Stimulated activated CD4-positive, alpha-beta T cell treated with anti-CD3 and anti-CD28 coated beads, TNF-alpha, amount 100 ng/mL, for 1 hour (primary cell): ENCODE measurements at regions not wholly inside any gene's neighbourhood (a gene's known extent, or its start where the extent isn't known, plus 50 kb on each side); places are given as distances from the start of the nearest gene placed in this dataset.

ENCODE experiments used
- DNase-seq, 3 donors: peaks; one replicate each; pipeline ENCODE4 v3.0.0-alpha.2; 2020; ENCODE audit warnings: low read depth in 3 of 3, low spot score in 1 of 3

- no peak for DNase-seq
These were observed 78.2 kb downstream of the FBXO5 start for GRCh38 chr6:152904678-152905077.

DNA sequence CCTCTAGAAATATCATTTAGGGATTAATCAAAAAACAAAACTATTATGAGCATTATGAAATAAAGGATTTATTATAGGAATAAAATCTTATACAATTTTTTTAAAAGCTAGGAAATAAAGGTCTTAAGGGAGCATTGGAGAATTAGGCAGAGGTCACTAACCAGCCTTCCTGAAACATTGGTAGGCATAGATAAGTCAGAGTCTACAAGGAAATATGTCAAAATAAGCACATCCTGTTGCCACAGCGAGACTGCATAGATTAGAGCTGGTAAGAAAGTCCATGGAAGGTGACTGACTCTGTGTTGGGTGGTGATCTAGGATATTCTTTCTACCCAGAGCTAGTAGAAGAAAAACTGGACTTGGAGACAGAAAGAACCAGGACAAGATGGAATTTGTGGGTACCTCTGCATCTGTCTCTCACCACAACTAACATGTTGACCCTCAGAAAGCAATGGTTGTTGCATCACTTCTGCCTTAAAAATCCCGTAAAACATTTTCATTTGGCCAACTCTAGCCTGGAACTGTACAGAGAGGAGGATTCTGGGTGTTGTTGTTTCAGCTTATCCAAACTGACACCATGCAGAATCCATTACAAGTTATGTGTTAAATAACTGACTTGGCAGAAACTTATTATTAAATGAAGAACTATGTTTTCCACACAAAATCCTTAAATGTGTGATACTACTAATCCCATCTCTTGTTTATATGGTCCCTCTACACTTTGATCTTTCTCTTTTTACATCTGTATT is 77.1 kb downstream of the FBXO5 start:
- no peak for DNase-seq

- no peak for DNase-seq
These were observed 73.6 kb downstream of the FBXO5 start for GRCh38 chr6:152909241-152909640.

DNA sequence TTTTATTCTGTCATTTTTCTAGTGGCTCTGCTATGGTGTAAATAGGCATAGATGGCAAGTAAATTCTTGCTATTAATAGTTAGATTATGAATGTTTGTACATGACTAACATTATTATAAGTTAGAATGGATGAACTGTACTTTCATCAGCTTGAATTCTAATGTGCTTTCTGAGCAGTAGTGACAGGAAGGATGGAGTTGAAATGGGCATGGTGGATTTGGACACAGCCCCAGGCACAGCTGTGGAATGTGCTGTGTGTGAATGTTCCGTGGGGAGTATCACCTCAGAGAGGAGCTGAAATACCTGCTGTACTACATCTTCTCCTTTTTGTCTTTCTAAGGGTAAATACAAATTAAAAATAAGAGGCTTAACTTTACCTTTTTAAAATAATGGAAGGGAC is 66.8 kb downstream of the FBXO5 start:
- DNase-seq: no peak

DNA sequence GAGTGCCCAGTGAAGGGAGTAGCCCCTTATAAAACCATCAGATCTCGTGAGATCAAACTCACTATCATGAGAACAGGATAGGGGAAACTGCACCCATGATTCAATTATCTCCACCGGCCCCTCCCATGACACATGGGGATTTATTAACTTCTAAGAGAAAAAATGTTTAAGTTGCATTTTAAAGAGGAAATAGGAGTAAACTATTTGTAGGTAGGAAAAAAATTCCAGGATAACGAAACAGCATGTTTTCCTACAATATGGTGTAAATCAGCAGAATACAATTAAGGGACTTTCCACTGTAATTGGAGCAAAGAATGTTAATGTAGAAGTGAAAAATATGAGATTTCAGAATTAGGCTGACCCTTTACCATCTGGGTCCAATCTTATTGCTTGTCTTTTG is 63.9 kb downstream of the FBXO5 start:
- no peak for DNase-seq

DNA sequence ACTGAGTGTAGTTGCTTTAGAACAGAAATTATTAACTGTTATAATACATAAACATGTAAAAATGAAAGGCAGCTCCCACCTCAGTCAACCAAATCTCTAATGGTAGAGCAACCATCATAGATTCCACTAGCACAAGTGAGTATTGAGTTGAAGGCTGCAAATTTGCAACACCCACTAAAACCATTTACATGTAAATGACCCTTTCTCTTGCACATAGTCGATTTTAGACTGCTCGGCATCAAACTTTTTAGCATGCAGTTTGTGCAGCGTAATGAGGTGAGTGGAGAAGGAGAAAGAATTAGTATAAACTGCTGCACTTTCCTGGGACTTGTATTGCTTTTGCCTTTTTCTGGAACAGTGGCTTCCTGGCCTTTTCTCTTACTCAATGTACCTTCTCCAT is 62.8 kb downstream of the FBXO5 start:
- DNase-seq: no peak
